NCI-H69 (cell line): ENCODE measurements at regions not wholly inside any gene's neighbourhood (a gene's known extent, or its start where the extent isn't known, plus 50 kb on each side); places are given as distances from the start of the nearest gene placed in this dataset.
A peak's percentile ranks its signal among the peaks of the same experiment; 100 is the strongest.

ENCODE experiments used
- DNase-seq: peaks from one replicate; lab custom pipeline; 2025; lab: John Stamatoyannopoulos, UW

GRCh38 chr2:64338910-64339500, 115.0 kb upstream of the LGALSL start:
- DNase-seq: peak; percentile 4

GRCh38 chr2:64341461-64341860, 112.5 kb upstream of the LGALSL start:
- no peak for DNase-seq

GRCh38 chr2:64342195-64343099, 111.5 kb upstream of the LGALSL start:
- DNase-seq: no peak

- DNase-seq: no peak
These were observed 108.9 kb upstream of the LGALSL start for GRCh38 chr2:64344999-64345576.

- no peak for DNase-seq
These were observed 108.0 kb upstream of the LGALSL start for GRCh38 chr2:64345998-64346397.

- no peak for DNase-seq
These were observed 105.4 kb upstream of the LGALSL start for GRCh38 chr2:64348386-64349130.

- DNase-seq: no peak
These were observed 104.8 kb upstream of the LGALSL start for GRCh38 chr2:64349131-64349530.

GRCh38 chr2:64350996-64351395, 103.0 kb upstream of the LGALSL start:
- DNase-seq: no peak

- no peak for DNase-seq
These were observed 101.7 kb upstream of the LGALSL start for GRCh38 chr2:64352292-64352691.

- DNase-seq: no peak
These were observed 98.9 kb upstream of the LGALSL start for GRCh38 chr2:64354857-64355680.

GRCh38 chr2:64356906-64357305, 97.1 kb upstream of the LGALSL start:
- DNase-seq: no peak

- no peak for DNase-seq
These were observed 94.6 kb upstream of the LGALSL start for GRCh38 chr2:64359171-64359891.

GRCh38 chr2:64359892-64360657, 93.9 kb upstream of the LGALSL start:
- no peak for DNase-seq

- DNase-seq: no peak
These were observed 92.6 kb upstream of the LGALSL start for GRCh38 chr2:64361151-64361938.

GRCh38 chr2:64362562-64363026, 91.4 kb upstream of the LGALSL start:
- no peak for DNase-seq

GRCh38 chr2:64363140-64363539, 90.8 kb upstream of the LGALSL start:
- no peak for DNase-seq

GRCh38 chr2:64363848-64364247, 90.1 kb upstream of the LGALSL start:
- no peak for DNase-seq

GRCh38 chr2:64367444-64368232, 86.3 kb upstream of the LGALSL start:
- no peak for DNase-seq
